Myocyte (in vitro differentiated cells): ENCODE measurements at regions not wholly inside any gene's neighbourhood (a gene's known extent, or its start where the extent isn't known, plus 50 kb on each side); places are given as distances from the start of the nearest gene placed in this dataset.
"Not testable (repeated sequence)": the region's sequence is repeated elsewhere in the genome, so short reads cannot be mapped to it uniquely, and the experiment has no call there.

Source experiments
- DNase-seq: peaks from one replicate; pipeline ENCODE4 v3.0.0-alpha.2; 2012; ENCODE audit warnings: low read depth

GRCh38 chr11:116667318-116667717 lies 105.5 kb downstream of the BUD13 start:
- not testable (repeated sequence) for DNase-seq

GRCh38 chr11:116666673-116667249 lies 106.0 kb downstream of the BUD13 start:
- not testable (repeated sequence) for DNase-seq

- DNase-seq = no peak
Observed at GRCh38 chr11:116665523-116665922, 107.3 kb downstream of the BUD13 start.

- DNase-seq = no peak
Observed at GRCh38 chr11:116661056-116661455, 111.7 kb downstream of the BUD13 start.

GRCh38 chr11:116660011-116660410 lies 112.8 kb downstream of the BUD13 start:
- no peak for DNase-seq

GRCh38 chr11:116658876-116659535 lies 113.8 kb downstream of the BUD13 start:
- DNase-seq = no peak

GRCh38 chr11:116657842-116658825 lies 114.7 kb downstream of the BUD13 start:
- no peak for DNase-seq

GRCh38 chr11:116656011-116656410 lies 116.8 kb downstream of the BUD13 start:
- no peak for DNase-seq

- no peak for DNase-seq
Observed at GRCh38 chr11:116654526-116654925, 118.3 kb downstream of the BUD13 start.

- DNase-seq = no peak
Observed at GRCh38 chr11:116653206-116653605, 119.6 kb downstream of the BUD13 start.

- DNase-seq = no peak
Observed at GRCh38 chr11:116651737-116652237, 121.0 kb downstream of the BUD13 start.

GRCh38 chr11:116651098-116651736 lies 121.6 kb downstream of the BUD13 start:
- DNase-seq = no peak

GRCh38 chr11:116650052-116650451 lies 122.7 kb downstream of the BUD13 start:
- DNase-seq = no peak

- no peak for DNase-seq
Observed at GRCh38 chr11:116649268-116649667, 123.5 kb downstream of the BUD13 start.

- no peak for DNase-seq
Observed at GRCh38 chr11:116648247-116649174, 124.3 kb downstream of the BUD13 start.

- DNase-seq = no peak
Observed at GRCh38 chr11:116647305-116648080, 125.3 kb downstream of the BUD13 start.

GRCh38 chr11:116646191-116646590 lies 126.6 kb downstream of the BUD13 start:
- no peak for DNase-seq

GRCh38 chr11:116644941-116645305 lies 127.9 kb downstream of the BUD13 start:
- no peak for DNase-seq

- DNase-seq = no peak
Observed at GRCh38 chr11:116644201-116644940, 128.4 kb downstream of the BUD13 start.
